ENCODE measurements at regions not wholly inside any gene's neighbourhood (a gene's known extent, or its start where the extent isn't known, plus 50 kb on each side); places are given as distances from the start of the nearest gene placed in this dataset.

DNA sequence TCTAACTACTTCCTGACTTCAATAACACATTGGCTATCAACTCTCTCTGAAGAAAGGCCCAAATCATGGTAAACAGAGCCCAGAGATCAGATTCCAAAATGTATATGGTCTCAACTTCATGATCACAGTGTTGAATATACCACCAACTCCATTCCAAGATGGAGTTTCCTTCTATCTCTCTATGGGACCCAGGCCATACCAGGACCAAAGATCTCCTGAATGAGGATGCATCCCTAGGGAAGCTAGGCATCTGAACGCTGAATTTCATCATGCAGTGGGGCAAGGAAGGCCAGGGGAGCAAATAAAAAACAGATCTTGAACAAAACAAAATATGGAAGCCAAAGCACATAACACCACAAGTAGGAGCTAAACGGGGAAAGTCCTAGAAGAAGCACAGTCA, 320.7 kb upstream of the PKDCC start:
- TF ChIP-seq POLR2A (IDR thresholded peaks at IDR 0.05): no peak
- TF ChIP-seq CTCF (IDR thresholded peaks at IDR 0.05): no peak
- no peak for TF ChIP-seq EP300 (IDR thresholded peaks at IDR 0.05)
- TF ChIP-seq POLR2AphosphoS5 (IDR thresholded peaks at IDR 0.05): no peak

Measured in sigmoid colon (tissue), 4 donors.